Prostate gland (tissue), 2 donors: ENCODE measurements at regions not wholly inside any gene's neighbourhood (a gene's known extent, or its start where the extent isn't known, plus 50 kb on each side); places are given as distances from the start of the nearest gene placed in this dataset.

Source experiments
- DNase-seq: peaks from one replicate; pipeline ENCODE4 v3.0.0-alpha.2; 2019; ENCODE audit warnings: low spot score
- H3K27ac ChIP-seq, 2 donors: fragments of 200-600 bp; sonication (generic); 2 replicates each; pipeline ENCODE4 v1.5.1; 2017 to 2019
- H3K27me3 ChIP-seq: fragments of 200-600 bp; sonication (generic); replicated peaks from 2 replicates; pipeline ENCODE4 v1.5.1; 2019; ENCODE audit not compliant: insufficient read depth
- H3K36me3 ChIP-seq, 2 donors: fragments of 200-600 bp; sonication (generic); 1 replicate in 1 of 2; 2 replicates in 1 of 2; pipeline versions ENCODE4 v1.5.1 to v1.8.1; 2017 to 2019
- H3K4me1 ChIP-seq: fragments of 200-600 bp; sonication (generic); replicated peaks from 2 replicates; pipeline ENCODE4 v1.5.1; 2019
- H3K4me3 ChIP-seq, 2 donors: fragments of 200-600 bp; sonication (generic); 2 replicates each; pipeline ENCODE4 v1.5.1; 2017 to 2019
- H3K9me3 ChIP-seq: fragments of 200-600 bp; sonication (generic); 2 replicates; pipeline ENCODE4 v1.5.1; 2017
- POLR2A ChIP-seq: fragments of 450-650 bp; IDR thresholded peaks from one replicate; pipeline ENCODE4 v1.6.1; 2016; ENCODE audit warnings: antibody characterized with exemption, mild to moderate bottlenecking
- POLR2AphosphoS5 ChIP-seq: sonication (generic); formaldehyde crosslinking; IDR thresholded peaks from one replicate; pipeline ENCODE4 v1.6.1; 2017; ENCODE audit warnings: antibody characterized with exemption
- WGBS: methylation state at CpG from one replicate; pipeline ENCODE4 v1.1.5; 2018; 5-methylcytosine and 5-hydroxymethylcytosine counted together
- intact Hi-C: fragments of 100-400 bp; cut with DNase I; formaldehyde crosslinking; loops from one replicate; pipeline ENCODE4 v1.14.2; 2022
- TF ChIP-seq, protein P1 (sequence below), 4 experiments: fragments of 200-600 bp in 2 of 4; fragments of 450-650 bp in 2 of 4; sonication (generic) in 2 of 4; IDR thresholded peaks; 1 replicate in 3 of 4; 2 replicates in 1 of 4; pipeline ENCODE4 v1.5.1; 2016 to 2019; ENCODE audit warnings: antibody characterized with exemption in 4 of 4, mild to moderate bottlenecking in 2 of 4, moderate library complexity in 2 of 4

GRCh38 chr2:6342273-6342920 lies 523.3 kb downstream of the CMPK2 start:
- 89% methylated on average over 4 of the region's 4 CpGs for WGBS
- H3K36me3 ChIP-seq: no peaks in the 10 kb centered on the region
- no peak overlapping the region for H3K4me3 ChIP-seq
- no peak overlapping the region for H3K27ac ChIP-seq
- intact Hi-C loops: no loop called here
- no peaks in the 10 kb centered on the region for H3K9me3 ChIP-seq
- H3K27me3 ChIP-seq: no peaks in the 10 kb centered on the region
- TF ChIP-seq POLR2AphosphoS5 (no peak), POLR2A (no peak)
- TF ChIP-seq, protein P1, sequence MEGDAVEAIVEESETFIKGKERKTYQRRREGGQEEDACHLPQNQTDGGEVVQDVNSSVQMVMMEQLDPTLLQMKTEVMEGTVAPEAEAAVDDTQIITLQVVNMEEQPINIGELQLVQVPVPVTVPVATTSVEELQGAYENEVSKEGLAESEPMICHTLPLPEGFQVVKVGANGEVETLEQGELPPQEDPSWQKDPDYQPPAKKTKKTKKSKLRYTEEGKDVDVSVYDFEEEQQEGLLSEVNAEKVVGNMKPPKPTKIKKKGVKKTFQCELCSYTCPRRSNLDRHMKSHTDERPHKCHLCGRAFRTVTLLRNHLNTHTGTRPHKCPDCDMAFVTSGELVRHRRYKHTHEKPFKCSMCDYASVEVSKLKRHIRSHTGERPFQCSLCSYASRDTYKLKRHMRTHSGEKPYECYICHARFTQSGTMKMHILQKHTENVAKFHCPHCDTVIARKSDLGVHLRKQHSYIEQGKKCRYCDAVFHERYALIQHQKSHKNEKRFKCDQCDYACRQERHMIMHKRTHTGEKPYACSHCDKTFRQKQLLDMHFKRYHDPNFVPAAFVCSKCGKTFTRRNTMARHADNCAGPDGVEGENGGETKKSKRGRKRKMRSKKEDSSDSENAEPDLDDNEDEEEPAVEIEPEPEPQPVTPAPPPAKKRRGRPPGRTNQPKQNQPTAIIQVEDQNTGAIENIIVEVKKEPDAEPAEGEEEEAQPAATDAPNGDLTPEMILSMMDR (IDR thresholded peaks at IDR 0.05): no peak
- H3K4me1 ChIP-seq: no peaks in the 10 kb centered on the region
- no peak for DNase-seq

- intact Hi-C loops: no loop called here
- TF ChIP-seq, protein P1 (IDR thresholded peaks at IDR 0.05): no peak
- TF ChIP-seq POLR2A: no peak
- no peak for TF ChIP-seq POLR2AphosphoS5
- Histone ChIP-seq H3K27me3 (no peaks in the 10 kb centered on the region), H3K36me3 (no peaks in the 10 kb centered on the region), H3K9me3 (no peaks in the 10 kb centered on the region), H3K4me3 (no peak overlapping the region), H3K27ac (no peak overlapping the region), H3K4me1 (no peaks in the 10 kb centered on the region)
- whole genome bisulfite sequencing: 93% methylated on average over 5 of the region's 5 CpGs
- no peak for DNase-seq
Observed at GRCh38 chr2:6343076-6343475, 522.6 kb downstream of the CMPK2 start.

- no peak for DNase-seq
- no peaks in the 10 kb centered on the region for H3K36me3 ChIP-seq
- no peaks in the 10 kb centered on the region for H3K9me3 ChIP-seq
- 92% methylated on average over 5 of the region's 5 CpGs for WGBS
- TF ChIP-seq POLR2AphosphoS5 (no peak), POLR2A (no peak)
- TF ChIP-seq, protein P1 (IDR thresholded peaks at IDR 0.05): no peak
- H3K4me3 ChIP-seq: no peak overlapping the region
- no peak overlapping the region for H3K27ac ChIP-seq
- no peaks in the 10 kb centered on the region for H3K27me3 ChIP-seq
- intact Hi-C loops: no loop called here
- H3K4me1 ChIP-seq: no peaks in the 10 kb centered on the region
Observed at GRCh38 chr2:6352247-6352646, 513.5 kb downstream of the CMPK2 start.

DNA sequence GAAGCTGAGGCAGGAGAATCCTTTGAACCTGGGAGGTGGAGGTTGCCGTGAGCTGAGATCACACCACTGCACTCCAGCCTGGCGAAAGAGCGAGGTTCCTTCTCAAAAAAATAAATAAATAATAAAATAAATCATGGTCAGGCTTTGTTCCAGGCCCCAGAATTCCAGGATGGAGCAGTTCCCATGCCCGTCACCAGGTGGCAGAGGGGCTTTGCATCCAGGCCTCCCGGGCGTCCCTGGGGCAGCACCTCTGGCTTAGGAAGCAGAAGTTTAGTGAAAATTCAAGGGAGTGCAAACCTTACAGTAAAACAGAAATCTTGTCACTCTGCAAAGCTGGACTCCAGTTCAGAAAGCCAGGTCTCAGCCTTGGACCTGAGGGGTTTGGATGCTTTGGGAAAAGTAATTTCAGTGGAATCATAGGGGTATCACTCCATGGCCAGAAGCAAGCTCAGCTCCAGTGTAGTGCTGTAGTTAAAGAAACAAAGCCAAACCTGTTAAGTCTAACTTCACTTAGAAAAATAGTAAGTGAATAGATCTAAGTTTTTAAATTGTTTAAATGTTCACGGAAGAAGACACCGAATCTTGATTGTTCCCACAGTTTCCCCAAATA lies 512.7 kb downstream of the CMPK2 start:
- DNase-seq: peak; percentile 11
- TF ChIP-seq, protein P1 (IDR thresholded peaks at IDR 0.05): peak in 3 of 4 experiments; percentile 22 to 64 (median 47)
- TF ChIP-seq POLR2AphosphoS5: no peak
- no peak overlapping the region for H3K4me3 ChIP-seq

GRCh38 chr2:6353669-6354068 lies 512.0 kb downstream of the CMPK2 start:
- Histone ChIP-seq H3K9me3 (no peaks in the 10 kb centered on the region), H3K36me3 (no peaks in the 10 kb centered on the region), H3K4me1 (no peaks in the 10 kb centered on the region), H3K27me3 (no peaks in the 10 kb centered on the region), H3K27ac (no peak overlapping the region), H3K4me3 (no peak overlapping the region)
- WGBS: 98% methylated on average over 4 of the region's 4 CpGs
- no peak for DNase-seq
- TF ChIP-seq POLR2AphosphoS5 (no peak), POLR2A (no peak)
- TF ChIP-seq, protein P1 (IDR thresholded peaks at IDR 0.05): no peak
- intact Hi-C loops: no loop called here

More for the DNA sequence above, 512.7 kb downstream of the CMPK2 start:
- no peaks in the 10 kb centered on the region for H3K4me1 ChIP-seq
- H3K27ac ChIP-seq: no peak overlapping the region
- 56% methylated on average over 8 of the region's 8 CpGs for WGBS
- no peaks in the 10 kb centered on the region for H3K36me3 ChIP-seq
- intact Hi-C loops: no loop called here
- H3K27me3 ChIP-seq: no peaks in the 10 kb centered on the region
- no peaks in the 10 kb centered on the region for H3K9me3 ChIP-seq
